Activated naive CD4-positive, alpha-beta T cell treated with anti-CD3 and anti-CD28 coated beads, Interleukin-2, amount 50 U/mL, for 24 hours (primary cell): ENCODE measurements at regions not wholly inside any gene's neighbourhood (a gene's known extent, or its start where the extent isn't known, plus 50 kb on each side); places are given as distances from the start of the nearest gene placed in this dataset.
"Not testable (repeated sequence)": the region's sequence is repeated elsewhere in the genome, so short reads cannot be mapped to it uniquely, and the experiment has no call there.

ENCODE experiments used
- H3K27ac Mint-ChIP-seq: one replicate; pipeline ENCODE4 v1.8.0; 2021; ENCODE audit warnings: mild to moderate bottlenecking, mixed read lengths
- H3K27me3 Mint-ChIP-seq: one replicate; pipeline ENCODE4 v1.8.0; 2021; ENCODE audit warnings: mixed read lengths
- H3K36me3 Mint-ChIP-seq: one replicate; pipeline ENCODE4 v1.8.0; 2021; ENCODE audit warnings: mixed read lengths
- H3K4me1 Mint-ChIP-seq: one replicate; pipeline ENCODE4 v1.8.0; 2021; ENCODE audit warnings: mixed read lengths
- H3K4me3 Mint-ChIP-seq: one replicate; pipeline ENCODE4 v1.8.0; 2021; ENCODE audit warnings: mild to moderate bottlenecking, mixed read lengths
- H3K9me3 Mint-ChIP-seq: one replicate; pipeline ENCODE4 v1.8.0; 2021; ENCODE audit warnings: mixed read lengths

- no peaks in the 10 kb centered on the region for H3K4me1 Mint-ChIP-seq
- H3K9me3 Mint-ChIP-seq, result peaks cover 4% of the 10 kb centered on the region
- H3K4me3 Mint-ChIP-seq, result no peak overlapping the region
- H3K27ac Mint-ChIP-seq, result no peak overlapping the region
- H3K27me3 Mint-ChIP-seq, result no peaks in the 10 kb centered on the region
- H3K36me3 Mint-ChIP-seq, result no peaks in the 10 kb centered on the region
Observed at GRCh38 chr4:179728305-179728704, 2286.1 kb upstream of the AGA start.

- not testable (repeated sequence) for H3K4me1 Mint-ChIP-seq, H3K27ac Mint-ChIP-seq, H3K9me3 Mint-ChIP-seq, H3K36me3 Mint-ChIP-seq, H3K4me3 Mint-ChIP-seq, H3K27me3 Mint-ChIP-seq
Observed at GRCh38 chr4:179736820-179737219, 2294.6 kb upstream of the AGA start.

- Mint-ChIP-seq H3K36me3 (no peaks in the 10 kb centered on the region), H3K27me3 (no peaks in the 10 kb centered on the region), H3K9me3 (no peaks in the 10 kb centered on the region), H3K4me1 (no peaks in the 10 kb centered on the region), H3K27ac (no peak overlapping the region), H3K4me3 (no peak overlapping the region)
Observed at GRCh38 chr4:179738822-179739221, 2296.6 kb upstream of the AGA start.

GRCh38 chr4:179747218-179747910 lies 2305.1 kb upstream of the AGA start:
- no peaks in the 10 kb centered on the region for H3K27me3 Mint-ChIP-seq
- H3K9me3 Mint-ChIP-seq, result peaks cover 9% of the 10 kb centered on the region
- H3K4me1 Mint-ChIP-seq, result no peaks in the 10 kb centered on the region
- no peak overlapping the region for H3K4me3 Mint-ChIP-seq
- H3K36me3 Mint-ChIP-seq, result no peaks in the 10 kb centered on the region
- H3K27ac Mint-ChIP-seq, result no peak overlapping the region

- Mint-ChIP-seq H3K27me3 (no peaks in the 10 kb centered on the region), H3K27ac (no peak overlapping the region), H3K4me1 (no peaks in the 10 kb centered on the region), H3K9me3 (peaks cover 9% of the 10 kb centered on the region), H3K36me3 (no peaks in the 10 kb centered on the region), H3K4me3 (no peak overlapping the region)
Observed at GRCh38 chr4:179748837-179749236, 2306.6 kb upstream of the AGA start.

- Mint-ChIP-seq H3K4me1 (no peaks in the 10 kb centered on the region), H3K27me3 (no peaks in the 10 kb centered on the region), H3K27ac (no peak overlapping the region), H3K36me3 (no peaks in the 10 kb centered on the region), H3K9me3 (peaks cover 5% of the 10 kb centered on the region), H3K4me3 (no peak overlapping the region)
Observed at GRCh38 chr4:179750374-179750773, 2308.1 kb upstream of the AGA start.

- Mint-ChIP-seq H3K27me3 (no peaks in the 10 kb centered on the region), H3K36me3 (no peaks in the 10 kb centered on the region), H3K4me1 (no peaks in the 10 kb centered on the region), H3K4me3 (no peak overlapping the region), H3K27ac (no peak overlapping the region), H3K9me3 (no peaks in the 10 kb centered on the region)
Observed at GRCh38 chr4:179751669-179752068, 2309.4 kb upstream of the AGA start.

- Mint-ChIP-seq H3K4me3 (no peak overlapping the region), H3K4me1 (no peaks in the 10 kb centered on the region), H3K36me3 (no peaks in the 10 kb centered on the region), H3K27ac (no peak overlapping the region), H3K9me3 (no peaks in the 10 kb centered on the region), H3K27me3 (no peaks in the 10 kb centered on the region)
Observed at GRCh38 chr4:179755322-179755721, 2313.1 kb upstream of the AGA start.

GRCh38 chr4:179757641-179758040 lies 2315.4 kb upstream of the AGA start:
- no peak overlapping the region for H3K4me3 Mint-ChIP-seq
- no peak overlapping the region for H3K27ac Mint-ChIP-seq
- H3K9me3 Mint-ChIP-seq, result no peaks in the 10 kb centered on the region
- H3K27me3 Mint-ChIP-seq, result no peaks in the 10 kb centered on the region
- H3K36me3 Mint-ChIP-seq, result no peaks in the 10 kb centered on the region
- H3K4me1 Mint-ChIP-seq, result no peaks in the 10 kb centered on the region

GRCh38 chr4:179762840-179763239 lies 2320.6 kb upstream of the AGA start:
- H3K27ac Mint-ChIP-seq, result no peak overlapping the region
- H3K9me3 Mint-ChIP-seq, result peaks cover 17% of the 10 kb centered on the region
- H3K4me1 Mint-ChIP-seq, result no peaks in the 10 kb centered on the region
- no peak overlapping the region for H3K4me3 Mint-ChIP-seq
- H3K36me3 Mint-ChIP-seq, result no peaks in the 10 kb centered on the region
- no peaks in the 10 kb centered on the region for H3K27me3 Mint-ChIP-seq

- H3K27me3 Mint-ChIP-seq, result no peaks in the 10 kb centered on the region
- H3K9me3 Mint-ChIP-seq, result peaks cover 17% of the 10 kb centered on the region
- H3K4me3 Mint-ChIP-seq, result no peak overlapping the region
- no peaks in the 10 kb centered on the region for H3K4me1 Mint-ChIP-seq
- no peak overlapping the region for H3K27ac Mint-ChIP-seq
- no peaks in the 10 kb centered on the region for H3K36me3 Mint-ChIP-seq
Observed at GRCh38 chr4:179766938-179767337, 2324.7 kb upstream of the AGA start.

GRCh38 chr4:179768996-179769395 lies 2326.8 kb upstream of the AGA start:
- Mint-ChIP-seq H3K27me3 (no peaks in the 10 kb centered on the region), H3K9me3 (peaks cover 17% of the 10 kb centered on the region), H3K4me3 (no peak overlapping the region), H3K36me3 (no peaks in the 10 kb centered on the region), H3K27ac (no peak overlapping the region), H3K4me1 (no peaks in the 10 kb centered on the region)

- Mint-ChIP-seq H3K4me1 (no peaks in the 10 kb centered on the region), H3K9me3 (peaks cover 4% of the 10 kb centered on the region), H3K27me3 (no peaks in the 10 kb centered on the region), H3K36me3 (no peaks in the 10 kb centered on the region), H3K27ac (no peak overlapping the region), H3K4me3 (no peak overlapping the region)
Observed at GRCh38 chr4:179797738-179798137, 2355.5 kb upstream of the AGA start.

GRCh38 chr4:179803857-179804256 lies 2361.6 kb upstream of the AGA start:
- Mint-ChIP-seq H3K4me1 (no peaks in the 10 kb centered on the region), H3K4me3 (no peak overlapping the region), H3K27ac (no peak overlapping the region), H3K27me3 (no peaks in the 10 kb centered on the region), H3K36me3 (no peaks in the 10 kb centered on the region), H3K9me3 (peaks cover 14% of the 10 kb centered on the region)

- H3K4me3 Mint-ChIP-seq, result no peak overlapping the region
- no peaks in the 10 kb centered on the region for H3K36me3 Mint-ChIP-seq
- H3K4me1 Mint-ChIP-seq, result no peaks in the 10 kb centered on the region
- H3K27ac Mint-ChIP-seq, result no peak overlapping the region
- peaks cover 18% of the 10 kb centered on the region for H3K9me3 Mint-ChIP-seq
- no peaks in the 10 kb centered on the region for H3K27me3 Mint-ChIP-seq
Observed at GRCh38 chr4:179804440-179804839, 2362.2 kb upstream of the AGA start.

- Mint-ChIP-seq H3K4me3 (no peak overlapping the region), H3K27me3 (no peaks in the 10 kb centered on the region)
Observed at GRCh38 chr4:179817317-179817716, 2375.1 kb upstream of the AGA start.

GRCh38 chr4:179823342-179823741 lies 2381.1 kb upstream of the AGA start:
- no peak overlapping the region for H3K4me3 Mint-ChIP-seq
- H3K27ac Mint-ChIP-seq, result no peak overlapping the region
- H3K27me3 Mint-ChIP-seq, result no peaks in the 10 kb centered on the region
- no peaks in the 10 kb centered on the region for H3K36me3 Mint-ChIP-seq
- peaks cover 10% of the 10 kb centered on the region for H3K9me3 Mint-ChIP-seq
- no peaks in the 10 kb centered on the region for H3K4me1 Mint-ChIP-seq

More at GRCh38 chr4:179817317-179817716, 2375.1 kb upstream of the AGA start:
- Mint-ChIP-seq H3K9me3 (peaks cover 9% of the 10 kb centered on the region), H3K4me1 (no peaks in the 10 kb centered on the region), H3K36me3 (no peaks in the 10 kb centered on the region), H3K27ac (no peak overlapping the region)
